Transverse colon (tissue), 4 donors: ENCODE measurements at regions not wholly inside any gene's neighbourhood (a gene's known extent, or its start where the extent isn't known, plus 50 kb on each side); places are given as distances from the start of the nearest gene placed in this dataset.

Source experiments
- EP300 ChIP-seq: sonication (generic); formaldehyde crosslinking; IDR thresholded peaks from one replicate; pipeline ENCODE4 v1.6.1; 2017; ENCODE audit warnings: antibody characterized with exemption, low read depth
- POLR2A ChIP-seq: fragments of 450-650 bp; IDR thresholded peaks from one replicate; pipeline ENCODE4 v1.6.1; 2016; ENCODE audit warnings: antibody characterized with exemption, mild to moderate bottlenecking, moderate library complexity
- POLR2AphosphoS5 ChIP-seq, 3 donors: sonication (generic); formaldehyde crosslinking; IDR thresholded peaks; one replicate each; pipeline ENCODE4 v1.6.1; 2016; ENCODE audit warnings: antibody characterized with exemption in 3 of 3
- TF ChIP-seq, protein P1 (sequence below), 5 experiments: fragments of 200-600 bp in 3 of 5; fragments of 450-650 bp in 2 of 5; sonication (generic) in 3 of 5; IDR thresholded peaks; 1 replicate in 2 of 5; 2 replicates in 3 of 5; pipeline ENCODE4 v1.5.1; 2016 to 2017; ENCODE audit warnings: antibody characterized with exemption in 5 of 5, inconsistent platforms in 3 of 5, mild to moderate bottlenecking in 2 of 5, moderate library complexity in 1 of 5

DNA sequence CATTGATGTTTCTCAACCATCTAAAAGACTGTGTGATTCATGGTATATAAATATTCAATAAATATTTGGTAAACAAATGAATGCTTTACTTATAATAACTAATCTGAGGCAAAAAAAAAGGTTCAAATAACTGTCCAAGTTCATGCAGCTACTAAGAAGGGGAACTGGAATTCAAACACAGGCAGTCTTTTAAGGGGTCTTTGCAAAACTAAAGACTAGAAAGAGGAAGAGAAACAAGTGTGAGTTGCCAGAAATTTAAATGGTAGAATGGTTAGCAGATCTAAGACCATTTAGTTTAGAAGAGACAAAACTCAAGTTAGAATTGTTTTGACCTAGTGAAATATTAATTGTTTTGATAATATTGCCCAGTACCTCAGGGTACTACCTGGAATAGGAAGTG lies 642.0 kb upstream of the LRRN3 start:
- TF ChIP-seq, protein P1, sequence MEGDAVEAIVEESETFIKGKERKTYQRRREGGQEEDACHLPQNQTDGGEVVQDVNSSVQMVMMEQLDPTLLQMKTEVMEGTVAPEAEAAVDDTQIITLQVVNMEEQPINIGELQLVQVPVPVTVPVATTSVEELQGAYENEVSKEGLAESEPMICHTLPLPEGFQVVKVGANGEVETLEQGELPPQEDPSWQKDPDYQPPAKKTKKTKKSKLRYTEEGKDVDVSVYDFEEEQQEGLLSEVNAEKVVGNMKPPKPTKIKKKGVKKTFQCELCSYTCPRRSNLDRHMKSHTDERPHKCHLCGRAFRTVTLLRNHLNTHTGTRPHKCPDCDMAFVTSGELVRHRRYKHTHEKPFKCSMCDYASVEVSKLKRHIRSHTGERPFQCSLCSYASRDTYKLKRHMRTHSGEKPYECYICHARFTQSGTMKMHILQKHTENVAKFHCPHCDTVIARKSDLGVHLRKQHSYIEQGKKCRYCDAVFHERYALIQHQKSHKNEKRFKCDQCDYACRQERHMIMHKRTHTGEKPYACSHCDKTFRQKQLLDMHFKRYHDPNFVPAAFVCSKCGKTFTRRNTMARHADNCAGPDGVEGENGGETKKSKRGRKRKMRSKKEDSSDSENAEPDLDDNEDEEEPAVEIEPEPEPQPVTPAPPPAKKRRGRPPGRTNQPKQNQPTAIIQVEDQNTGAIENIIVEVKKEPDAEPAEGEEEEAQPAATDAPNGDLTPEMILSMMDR (IDR thresholded peaks at IDR 0.05): no peak
- TF ChIP-seq POLR2A: no peak
- no peak for TF ChIP-seq POLR2AphosphoS5 (IDR thresholded peaks at IDR 0.05)
- no peak for TF ChIP-seq EP300
